HG03097 (cell line): ENCODE measurements at regions not wholly inside any gene's neighbourhood (a gene's known extent, or its start where the extent isn't known, plus 50 kb on each side); places are given as distances from the start of the nearest gene placed in this dataset.

Experiments used
- ATAC-seq: cut with Tn5 transposase; IDR thresholded peaks from one replicate; pipeline ENCODE4 v1.9.1; 2021; ENCODE audit not compliant: unreplicated experiment, low FRiP score

GRCh38 chr1:209446356-209446755, 137.2 kb upstream of the CAMK1G start:
- no peak for ATAC-seq

DNA sequence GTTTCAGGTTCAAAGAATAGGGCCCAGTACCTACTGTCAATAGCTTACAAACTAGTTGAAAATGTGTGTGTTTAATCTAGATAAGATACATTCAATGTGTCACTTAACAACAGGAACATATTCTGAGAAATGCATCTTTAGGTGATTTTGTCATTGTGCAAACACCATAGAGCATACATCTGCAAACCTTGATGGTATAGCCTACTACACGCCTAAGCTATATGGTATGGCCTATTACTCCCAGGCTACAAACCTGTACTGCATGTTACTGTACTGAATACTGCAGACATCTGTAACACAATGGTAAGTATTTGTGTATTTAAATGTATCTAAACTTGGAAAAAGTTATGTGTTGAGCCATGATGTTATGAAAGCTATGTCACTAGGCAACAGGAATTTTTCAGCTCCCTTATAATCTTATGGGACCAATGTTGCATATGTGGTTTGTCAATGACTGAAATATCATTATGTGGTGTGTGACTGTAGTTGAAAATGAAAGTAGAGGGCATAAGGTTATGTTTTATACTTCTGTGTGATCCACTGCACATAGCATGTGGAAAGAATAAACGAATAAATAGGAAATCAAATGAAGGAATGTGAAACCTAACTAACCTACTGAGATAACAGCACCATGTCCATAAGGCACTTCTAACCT, 129.0 kb upstream of the CAMK1G start:
- ATAC-seq, result no peak

DNA sequence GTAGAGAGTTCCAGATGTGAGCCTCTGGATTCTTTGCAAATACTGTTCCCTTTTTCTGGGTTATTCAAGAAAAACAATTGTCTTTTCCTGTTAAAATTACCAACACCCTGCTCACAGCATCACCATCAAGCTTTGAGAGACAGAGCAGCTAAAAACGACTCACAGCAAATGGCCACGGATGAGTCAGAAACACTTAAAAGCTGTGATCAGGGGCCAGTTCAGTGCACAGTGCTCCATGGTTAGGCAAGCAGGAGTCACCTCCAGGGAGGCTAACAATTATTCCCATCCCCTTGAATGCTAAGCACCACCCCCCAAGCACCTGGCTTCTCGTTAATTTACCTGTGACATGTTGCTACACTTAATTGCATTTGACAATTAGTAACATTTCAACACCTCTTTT, 128.4 kb upstream of the CAMK1G start:
- ATAC-seq, result no peak

DNA sequence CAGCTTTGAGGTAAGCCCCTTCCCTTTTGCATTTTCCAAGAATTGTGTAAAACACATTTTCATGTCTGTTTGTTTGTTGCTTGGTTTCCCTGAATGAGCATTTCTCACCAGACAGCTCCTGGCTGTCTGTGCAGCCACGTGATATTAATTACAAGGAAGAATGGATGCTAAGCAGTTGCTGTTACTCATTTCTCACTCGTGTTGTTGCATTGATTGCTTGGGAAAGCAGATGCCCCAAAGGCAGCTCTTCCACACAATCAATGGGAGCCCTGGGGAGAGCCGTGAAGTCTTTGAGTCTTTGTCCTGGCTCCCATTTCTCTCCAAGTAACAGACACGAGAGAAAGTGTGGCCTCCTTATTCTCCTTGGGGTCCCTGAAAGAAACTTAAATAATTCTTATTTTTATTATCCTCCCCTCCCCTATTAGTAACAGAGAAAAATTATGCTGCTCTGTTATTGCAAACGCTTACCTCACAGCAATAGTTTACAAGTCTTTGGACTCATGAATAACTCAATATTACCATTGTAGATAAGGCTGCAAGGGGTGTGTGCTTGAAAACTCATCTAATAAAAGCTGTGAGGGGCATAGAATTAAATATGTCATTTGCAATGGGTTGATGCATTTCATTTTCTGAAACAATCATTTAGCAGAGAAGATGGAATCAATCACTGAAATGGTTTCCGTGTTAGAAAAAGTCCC, 127.7 kb upstream of the CAMK1G start:
- ATAC-seq, result no peak

DNA sequence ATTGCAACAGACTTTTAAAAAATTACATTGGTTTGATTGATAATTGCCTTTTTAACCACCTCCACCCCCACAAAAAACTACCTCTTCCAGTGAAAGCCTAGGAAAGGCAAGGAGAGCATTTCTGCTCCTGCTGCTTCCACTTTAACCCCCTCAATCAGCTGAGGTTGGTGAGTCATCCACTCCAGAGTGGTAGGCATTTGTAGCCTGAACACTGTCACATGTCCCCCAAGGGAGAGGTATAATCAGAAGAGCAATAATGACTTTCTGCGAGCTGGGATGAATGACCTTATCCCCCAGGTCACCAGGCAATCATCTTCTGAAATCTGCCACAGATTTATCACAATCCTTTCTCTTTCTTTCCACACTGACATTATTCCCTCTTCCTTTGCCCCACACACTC, 126.6 kb upstream of the CAMK1G start:
- ATAC-seq, result no peak

DNA sequence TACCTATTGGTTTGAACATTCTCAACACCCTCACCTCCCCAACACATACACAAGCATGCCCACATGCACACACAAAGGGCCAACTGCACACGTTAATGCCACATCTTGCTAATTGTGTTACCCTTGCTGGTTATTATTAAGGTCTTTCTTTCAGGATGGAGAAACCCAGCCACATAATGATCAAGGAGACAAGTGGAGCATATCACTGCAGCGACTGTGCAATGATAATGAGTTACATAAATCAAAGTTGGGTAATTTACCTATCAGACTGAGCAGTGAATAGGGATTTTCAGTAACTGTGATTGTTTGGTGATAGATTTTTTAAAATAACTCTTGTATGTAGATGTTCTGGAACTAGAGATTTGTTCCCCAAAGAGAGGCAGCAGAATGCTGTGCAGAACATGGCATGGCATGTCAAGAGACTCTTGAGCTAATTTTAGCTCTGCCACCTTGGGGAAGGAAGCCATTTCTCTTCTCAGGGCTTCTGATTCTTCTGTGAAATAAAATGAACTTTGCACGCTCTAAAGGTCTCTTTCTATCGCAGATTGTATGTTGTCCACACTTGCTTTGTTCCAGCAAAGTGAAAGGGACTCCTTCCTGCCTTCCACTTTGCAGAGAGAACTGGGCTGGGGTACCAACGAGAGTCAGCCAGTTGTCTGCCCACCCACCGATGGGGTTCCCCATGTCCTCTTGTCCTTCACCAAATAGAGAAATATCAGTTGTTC, 126.0 kb upstream of the CAMK1G start:
- ATAC-seq, result no peak

- no peak for ATAC-seq
These were observed 124.6 kb upstream of the CAMK1G start for GRCh38 chr1:209458921-209459320.

DNA sequence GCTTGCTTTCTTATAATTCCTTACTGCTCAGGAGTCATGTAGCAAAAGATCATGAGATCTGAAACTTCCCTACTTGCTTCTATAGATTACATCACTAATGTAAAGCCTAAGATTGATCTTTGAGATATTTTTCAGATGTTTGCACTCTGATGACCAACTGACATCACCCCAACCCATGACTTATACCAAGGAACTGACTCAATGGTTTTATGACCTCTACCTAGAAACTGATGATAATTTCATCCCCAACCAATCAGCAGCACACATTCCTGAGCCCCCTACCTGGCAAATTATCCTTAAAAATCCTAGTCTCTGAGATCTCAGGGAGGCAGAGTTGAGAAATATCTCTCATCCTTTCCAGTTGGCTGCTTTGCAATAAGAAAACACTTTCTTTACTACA, 122.3 kb upstream of the CAMK1G start:
- ATAC-seq, result no peak

GRCh38 chr1:209462433-209462832, 121.1 kb upstream of the CAMK1G start:
- no peak for ATAC-seq

- no peak for ATAC-seq
These were observed 120.1 kb upstream of the CAMK1G start for GRCh38 chr1:209463441-209463840.

DNA sequence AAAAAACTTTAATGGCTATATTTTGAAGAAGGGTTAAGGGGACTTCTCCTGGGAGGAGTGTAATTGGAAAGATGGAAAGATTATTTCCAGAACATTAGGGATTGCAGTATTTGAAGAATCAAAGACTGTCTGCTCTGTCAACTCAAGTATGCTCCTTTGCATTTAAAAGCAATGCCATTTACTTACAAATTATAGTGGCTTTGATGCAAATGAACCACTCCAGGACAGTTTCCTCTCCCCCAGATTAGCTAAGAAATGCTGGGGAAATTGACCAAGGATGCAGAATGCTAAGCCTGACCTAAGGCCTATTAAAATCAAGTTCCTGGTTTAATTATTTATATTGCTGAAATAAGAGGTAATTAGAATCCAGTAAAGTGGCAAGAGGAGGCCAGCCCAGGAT, 110.5 kb upstream of the CAMK1G start:
- no peak for ATAC-seq

DNA sequence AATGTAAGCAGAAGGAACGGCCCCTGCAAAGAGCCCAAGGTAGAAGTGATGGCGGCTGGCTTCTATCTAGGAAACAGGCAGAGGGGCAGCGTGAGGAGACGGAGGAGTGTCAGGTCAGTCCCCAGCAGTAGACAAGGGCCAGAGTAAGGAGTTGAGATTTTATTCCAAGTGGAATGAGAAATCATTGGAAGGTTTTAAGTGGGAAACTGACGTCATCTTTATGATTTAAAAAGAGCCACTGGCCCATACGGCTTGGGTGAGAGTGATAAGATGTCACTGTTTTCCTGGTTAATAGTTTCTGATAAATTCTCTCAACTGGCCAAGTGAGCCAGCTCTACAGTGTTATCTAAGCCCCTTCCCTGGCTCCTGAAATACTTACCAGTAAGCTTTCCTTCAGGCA, 103.2 kb upstream of the CAMK1G start:
- ATAC-seq, result no peak

GRCh38 chr1:209483691-209484090, 99.8 kb upstream of the CAMK1G start:
- ATAC-seq, result no peak

DNA sequence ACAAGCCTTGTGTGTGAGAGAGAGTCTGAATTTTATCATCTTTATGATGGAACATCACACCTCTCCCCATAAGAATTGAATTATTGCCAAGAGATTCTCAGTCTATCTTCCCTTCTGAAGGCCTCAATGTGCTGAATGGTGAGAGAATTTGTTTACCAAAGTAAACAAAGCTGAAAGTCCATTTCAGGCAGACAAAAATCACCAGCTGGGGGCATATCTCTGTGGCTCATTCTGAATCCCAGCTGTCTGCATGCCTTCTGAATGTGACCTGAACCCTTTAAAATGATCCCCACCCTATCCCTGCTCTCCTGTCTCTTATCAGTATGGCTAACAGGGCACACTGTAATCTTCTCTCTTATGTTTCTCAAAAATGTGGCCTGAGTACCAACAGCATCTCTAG, 99.1 kb upstream of the CAMK1G start:
- no peak for ATAC-seq

GRCh38 chr1:209485167-209485566, 98.3 kb upstream of the CAMK1G start:
- ATAC-seq, result no peak

GRCh38 chr1:209485751-209486150, 97.8 kb upstream of the CAMK1G start:
- ATAC-seq, result no peak

GRCh38 chr1:209486861-209487593, 96.5 kb upstream of the CAMK1G start:
- no peak for ATAC-seq

DNA sequence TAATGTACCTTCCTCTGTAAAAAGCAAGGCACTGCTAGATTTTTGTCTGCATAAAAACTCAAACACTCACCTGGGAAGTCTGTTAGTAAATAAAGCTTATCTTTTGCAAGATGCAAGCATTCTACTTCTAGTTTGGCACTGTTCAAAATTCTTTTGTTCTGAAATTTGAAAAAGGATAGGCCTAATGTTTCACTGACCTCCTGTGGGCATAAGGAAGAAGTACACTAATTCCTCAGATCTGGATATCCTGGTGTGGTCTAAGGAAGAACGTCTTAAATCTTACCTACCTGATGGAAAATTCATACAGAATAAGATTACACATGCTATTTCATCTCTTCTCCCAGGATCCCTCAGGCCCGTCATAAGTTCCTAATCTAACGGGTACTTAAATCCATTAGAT, 93.5 kb upstream of the CAMK1G start:
- no peak for ATAC-seq

- no peak for ATAC-seq
These were observed 92.5 kb upstream of the CAMK1G start for GRCh38 chr1:209491031-209491430.

- no peak for ATAC-seq
These were observed 92.0 kb upstream of the CAMK1G start for GRCh38 chr1:209491496-209491895.

GRCh38 chr1:209491897-209492296, 91.6 kb upstream of the CAMK1G start:
- no peak for ATAC-seq
